Smooth muscle cell (in vitro differentiated cells): ENCODE measurements at regions not wholly inside any gene's neighbourhood (a gene's known extent, or its start where the extent isn't known, plus 50 kb on each side); places are given as distances from the start of the nearest gene placed in this dataset.
A peak's percentile ranks its signal among the peaks of the same experiment; 100 is the strongest.

Experiments
- DNase-seq: peaks from one replicate; lab custom pipeline; 2025; ENCODE audit not compliant: unreplicated experiment; lab: John Stamatoyannopoulos, UW
- H2AFZ ChIP-seq: fragments of 200-600 bp; sonication (generic); 2 replicates; pipeline ENCODE4 v1.6.0; 2016; ENCODE audit warnings: antibody characterized with exemption, low read depth, mild to moderate bottlenecking
- H3F3A ChIP-seq: fragments of 200-600 bp; sonication (generic); 2 replicates; pipeline ENCODE4 v1.6.0; 2017; ENCODE audit warnings: antibody characterized with exemption, low read depth
- H3K27ac ChIP-seq: fragments of 200-600 bp; sonication (generic); 2 replicates; pipeline ENCODE4 v1.5.1; 2016; ENCODE audit warnings: low read depth, mild to moderate bottlenecking
- H3K27me3 ChIP-seq: fragments of 200-600 bp; sonication (generic); 2 replicates; pipeline ENCODE4 v1.6.1; 2016; ENCODE audit warnings: low read depth, mild to moderate bottlenecking
- H3K36me3 ChIP-seq: fragments of 200-600 bp; sonication (generic); 2 replicates; pipeline ENCODE4 v1.5.1; 2016; ENCODE audit warnings: low read depth
- H3K4me1 ChIP-seq: fragments of 200-600 bp; sonication (generic); 2 replicates; pipeline ENCODE4 v1.5.1; 2016; ENCODE audit warnings: low read depth
- H3K4me2 ChIP-seq: fragments of 200-600 bp; sonication (generic); 2 replicates; pipeline ENCODE4 v1.6.0; 2016; ENCODE audit warnings: mild to moderate bottlenecking
- H3K4me3 ChIP-seq: fragments of 200-600 bp; sonication (generic); 2 replicates; pipeline ENCODE4 v1.5.1; 2016; ENCODE audit warnings: mild to moderate bottlenecking
- H3K79me2 ChIP-seq: fragments of 200-600 bp; sonication (generic); 2 replicates; pipeline ENCODE4 v1.6.0; 2016; ENCODE audit warnings: low read depth, mild to moderate bottlenecking
- H3K9ac ChIP-seq: fragments of 200-600 bp; sonication (generic); 2 replicates; pipeline ENCODE4 v1.6.0; 2016; ENCODE audit warnings: low read depth
- H3K9me3 ChIP-seq: fragments of 200-600 bp; sonication (generic); replicated peaks from 2 replicates; pipeline ENCODE4 v1.5.1; 2016; ENCODE audit warnings: low read depth
- H4K20me1 ChIP-seq: fragments of 200-600 bp; sonication (generic); 2 replicates; pipeline ENCODE4 v1.6.0; 2016; ENCODE audit warnings: low read depth
- WGBS: methylation state at CpG from one replicate; pipeline ENCODE4 v1.1.7; 2016; ENCODE audit warnings: low lambda C conversion rate; 5-methylcytosine and 5-hydroxymethylcytosine counted together
- TF ChIP-seq, protein P1 (sequence below): fragments of 200-600 bp; sonication (generic); IDR thresholded peaks from 2 replicates; pipeline ENCODE4 v1.5.1; 2017; ENCODE audit warnings: borderline replicate concordance, mild to moderate bottlenecking, antibody characterized with exemption; ENCODE audit not compliant: insufficient read depth, poor library complexity, severe bottlenecking

DNA sequence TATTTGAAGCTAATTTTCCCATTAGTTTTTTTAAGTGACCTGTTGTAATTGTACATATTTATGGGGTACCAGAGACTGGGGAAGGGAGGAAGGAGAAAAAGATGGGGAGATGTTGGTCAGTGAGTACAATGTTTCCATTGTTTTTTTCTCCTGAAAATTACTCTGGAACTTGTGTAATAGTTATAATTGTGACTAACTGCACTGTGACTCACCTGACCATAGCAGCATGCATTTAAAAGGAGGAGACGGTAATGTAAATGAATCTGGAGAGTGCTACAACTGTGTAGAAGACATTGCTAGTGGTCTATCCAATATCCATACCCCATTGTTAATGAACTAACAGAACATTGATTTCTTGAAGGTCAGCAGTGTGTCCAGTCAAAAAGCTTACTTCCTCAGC is 133.4 kb downstream of the RFPL4B start:
- no peak for DNase-seq
- no peaks in the 10 kb centered on the region for H3K36me3 ChIP-seq
- H3K9me3 ChIP-seq = no peaks in the 10 kb centered on the region
- H4K20me1 ChIP-seq = no peaks in the 10 kb centered on the region
- no peak overlapping the region for H2AFZ ChIP-seq
- TF ChIP-seq, protein P1, sequence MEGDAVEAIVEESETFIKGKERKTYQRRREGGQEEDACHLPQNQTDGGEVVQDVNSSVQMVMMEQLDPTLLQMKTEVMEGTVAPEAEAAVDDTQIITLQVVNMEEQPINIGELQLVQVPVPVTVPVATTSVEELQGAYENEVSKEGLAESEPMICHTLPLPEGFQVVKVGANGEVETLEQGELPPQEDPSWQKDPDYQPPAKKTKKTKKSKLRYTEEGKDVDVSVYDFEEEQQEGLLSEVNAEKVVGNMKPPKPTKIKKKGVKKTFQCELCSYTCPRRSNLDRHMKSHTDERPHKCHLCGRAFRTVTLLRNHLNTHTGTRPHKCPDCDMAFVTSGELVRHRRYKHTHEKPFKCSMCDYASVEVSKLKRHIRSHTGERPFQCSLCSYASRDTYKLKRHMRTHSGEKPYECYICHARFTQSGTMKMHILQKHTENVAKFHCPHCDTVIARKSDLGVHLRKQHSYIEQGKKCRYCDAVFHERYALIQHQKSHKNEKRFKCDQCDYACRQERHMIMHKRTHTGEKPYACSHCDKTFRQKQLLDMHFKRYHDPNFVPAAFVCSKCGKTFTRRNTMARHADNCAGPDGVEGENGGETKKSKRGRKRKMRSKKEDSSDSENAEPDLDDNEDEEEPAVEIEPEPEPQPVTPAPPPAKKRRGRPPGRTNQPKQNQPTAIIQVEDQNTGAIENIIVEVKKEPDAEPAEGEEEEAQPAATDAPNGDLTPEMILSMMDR = no peak
- H3K79me2 ChIP-seq = no peaks in the 10 kb centered on the region
- WGBS = 35% methylated on average over 1 of the region's 1 CpG
- H3K4me1 ChIP-seq = no peaks in the 10 kb centered on the region
- no peak overlapping the region for H3K4me3 ChIP-seq
- H3F3A ChIP-seq = no peaks in the 10 kb centered on the region
- no peak overlapping the region for H3K9ac ChIP-seq
- H3K4me2 ChIP-seq = no peak overlapping the region
- no peaks in the 10 kb centered on the region for H3K27me3 ChIP-seq
- H3K27ac ChIP-seq = peak overlapping the region; percentile 73

DNA sequence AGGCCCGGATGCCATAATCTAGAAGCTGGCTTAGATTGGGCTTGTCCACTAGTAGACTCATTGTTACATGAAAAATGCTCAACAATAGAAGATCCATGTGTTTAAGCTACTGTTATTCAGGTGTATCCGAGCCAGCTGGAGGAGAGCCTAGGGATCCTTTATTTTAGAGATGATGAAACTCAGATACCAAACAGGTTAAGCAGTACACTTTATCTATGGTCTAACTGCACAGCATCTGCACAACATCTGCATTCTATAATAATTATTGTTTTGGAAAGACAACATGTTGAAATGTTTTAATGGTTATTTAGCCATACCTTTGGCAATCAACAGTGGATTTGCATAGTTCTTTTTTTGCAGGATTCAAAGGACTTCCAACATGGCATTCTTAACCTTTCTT is 134.1 kb downstream of the RFPL4B start:
- peak overlapping the region; percentile 73 for H3K27ac ChIP-seq

DNA sequence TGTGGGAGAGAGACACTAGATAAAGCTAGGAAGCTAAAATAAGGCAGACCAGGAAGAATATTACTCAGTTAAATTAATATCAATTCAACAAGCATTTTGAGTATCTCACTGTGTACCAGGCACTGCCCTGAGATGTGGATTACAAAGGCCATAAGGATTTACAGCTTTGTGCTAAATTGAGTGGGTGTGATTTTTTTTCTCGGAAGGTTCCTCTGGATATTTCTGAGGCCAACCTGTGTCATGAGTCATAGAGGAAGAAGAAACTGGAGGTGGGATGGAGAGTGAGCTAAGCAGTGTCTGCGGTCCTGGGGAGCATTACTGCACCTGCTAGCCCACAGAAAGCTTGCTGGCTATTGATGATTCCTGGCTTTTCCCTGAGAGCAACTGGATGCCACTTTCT is 135.2 kb downstream of the RFPL4B start:
- no peaks in the 10 kb centered on the region for H4K20me1 ChIP-seq
- H3K9ac ChIP-seq = no peak overlapping the region
- peak overlapping the region; percentile 25 for H3K27ac ChIP-seq
- H3K9me3 ChIP-seq = no peaks in the 10 kb centered on the region
- no peak overlapping the region for H2AFZ ChIP-seq
- DNase-seq = no peak
- TF ChIP-seq, protein P1 = no peak
- no peaks in the 10 kb centered on the region for H3F3A ChIP-seq
- 55% methylated on average over 2 of the region's 2 CpGs for WGBS
- no peak overlapping the region for H3K4me2 ChIP-seq
- H3K27me3 ChIP-seq = no peaks in the 10 kb centered on the region
- no peaks in the 10 kb centered on the region for H3K36me3 ChIP-seq
- H3K79me2 ChIP-seq = no peaks in the 10 kb centered on the region
- H3K4me3 ChIP-seq = no peak overlapping the region
- no peaks in the 10 kb centered on the region for H3K4me1 ChIP-seq

More for the DNA sequence above, 134.1 kb downstream of the RFPL4B start:
- no peaks in the 10 kb centered on the region for H3F3A ChIP-seq
- TF ChIP-seq, protein P1 = no peak
- no peak overlapping the region for H3K4me3 ChIP-seq
- 96% methylated on average over 2 of the region's 2 CpGs for WGBS
- no peaks in the 10 kb centered on the region for H4K20me1 ChIP-seq
- H3K79me2 ChIP-seq = no peaks in the 10 kb centered on the region
- H3K4me2 ChIP-seq = no peak overlapping the region
- DNase-seq = no peak
- no peaks in the 10 kb centered on the region for H3K4me1 ChIP-seq
- H3K9me3 ChIP-seq = no peaks in the 10 kb centered on the region
- no peak overlapping the region for H3K9ac ChIP-seq
- H3K27me3 ChIP-seq = no peaks in the 10 kb centered on the region
- no peak overlapping the region for H2AFZ ChIP-seq
- H3K36me3 ChIP-seq = no peaks in the 10 kb centered on the region

DNA sequence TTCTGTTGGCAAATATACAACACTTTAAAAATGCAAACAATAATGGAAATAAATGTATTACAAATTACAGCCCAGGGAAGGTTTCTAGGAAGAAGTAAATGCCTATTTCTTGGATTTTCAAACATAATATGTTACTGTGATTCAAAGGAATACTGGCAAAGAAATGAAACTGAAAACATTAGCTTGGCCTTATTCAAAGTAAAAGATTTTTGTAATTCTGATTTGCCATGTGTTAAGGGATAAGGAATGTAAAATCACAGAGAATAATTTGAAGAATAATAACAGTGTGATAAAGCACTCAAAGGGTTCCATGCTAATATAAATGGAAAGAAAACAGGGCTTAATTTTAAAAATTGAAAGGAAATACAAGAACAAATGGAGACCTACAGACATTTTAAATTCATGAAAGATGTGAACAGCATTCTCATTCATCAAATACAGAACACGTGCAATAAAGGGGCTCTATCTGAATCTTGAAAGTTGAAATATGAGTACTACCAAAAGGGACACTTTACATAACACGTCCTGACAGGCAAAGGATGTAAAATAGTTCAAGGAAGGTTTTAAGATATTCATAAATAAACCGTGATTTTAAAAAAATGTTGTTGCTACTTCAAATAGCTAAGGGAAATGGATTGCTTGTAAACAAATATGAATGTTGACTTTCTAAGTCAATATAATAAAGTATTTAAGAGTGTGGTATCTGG is 138.1 kb downstream of the RFPL4B start:
- Histone ChIP-seq H2AFZ (no peak overlapping the region), H3K9ac (no peak overlapping the region), H3F3A (no peaks in the 10 kb centered on the region), H3K4me2 (no peak overlapping the region), H3K36me3 (no peaks in the 10 kb centered on the region), H3K4me1 (no peaks in the 10 kb centered on the region), H3K27me3 (no peaks in the 10 kb centered on the region), H3K9me3 (no peaks in the 10 kb centered on the region), H3K4me3 (no peak overlapping the region), H3K27ac (no peak overlapping the region), H3K79me2 (no peaks in the 10 kb centered on the region), H4K20me1 (no peaks in the 10 kb centered on the region)
- WGBS = 79% methylated on average over 3 of the region's 3 CpGs
- TF ChIP-seq, protein P1 = no peak
- no peak for DNase-seq
